Caco-2 (cell line): ENCODE measurements at regions not wholly inside any gene's neighbourhood (a gene's known extent, or its start where the extent isn't known, plus 50 kb on each side); places are given as distances from the start of the nearest gene placed in this dataset.

Source experiments
- BruUV-seq: library from RNA; stranded (reverse); fragments of 400-500 nt; replicated peaks from 2 replicates; lab custom pipeline; 2021; lab: Mats Ljungman, UMichigan
- CTCF ChIA-PET: fragments of 300-600 bp; sonication (Branson Sonifier 250); formaldehyde crosslinking; loops from one replicate; lab custom pipeline; 2022; ENCODE audit warnings: antibody characterized with exemption; lab: Charles Lee
- POLR2A ChIA-PET: fragments of 300-600 bp; sonication (Branson Sonifier 250); formaldehyde crosslinking; loops from one replicate; lab custom pipeline; 2022; ENCODE audit warnings: antibody characterized with exemption; lab: Charles Lee
- DNase-seq, 2 experiments: peaks; one replicate each; pipeline versions ENCODE4 v3.0.0 to v3.0.0-alpha.2; 2020 to 2022
- H3K27me3 ChIP-seq: replicated peaks from 2 replicates; pipeline ENCODE4 v1.6.0; 2011; ENCODE audit warnings: low read length; ENCODE audit not compliant: control insufficient read depth, insufficient read depth
- H3K36me3 ChIP-seq: 2 replicates; pipeline ENCODE4 v1.5.1; 2011; ENCODE audit warnings: low read length; ENCODE audit not compliant: control insufficient read depth, insufficient read depth
- H3K4me1 ChIP-seq: fragments of 250-450 bp; sonication (Bioruptor Pico); 2 replicates; pipeline ENCODE4 v1.5.1; 2020; ENCODE audit warnings: mild to moderate bottlenecking
- H3K4me3 ChIP-seq: 2 replicates; pipeline ENCODE4 v1.5.1; 2011; ENCODE audit warnings: low read depth, mild to moderate bottlenecking, control low read depth, low read length
- H3K9me3 ChIP-seq: fragments of 250-450 bp; sonication (Bioruptor Pico); 2 replicates; pipeline ENCODE4 v1.5.1; 2020; ENCODE audit warnings: mild to moderate bottlenecking, moderate library complexity
- H3K27ac Mint-ChIP-seq: one replicate; pipeline ENCODE4 v1.8.0; 2022; ENCODE audit warnings: mixed read lengths; ENCODE audit not compliant: unreplicated experiment
- H3K27me3 Mint-ChIP-seq: one replicate; pipeline ENCODE4 v1.8.0; 2022; ENCODE audit warnings: mixed read lengths; ENCODE audit not compliant: insufficient read depth, unreplicated experiment
- H3K36me3 Mint-ChIP-seq: one replicate; pipeline ENCODE4 v1.8.0; 2022; ENCODE audit warnings: mild to moderate bottlenecking, mixed read lengths; ENCODE audit not compliant: insufficient read depth, unreplicated experiment
- H3K4me1 Mint-ChIP-seq: one replicate; pipeline ENCODE4 v1.8.0; 2022; ENCODE audit warnings: low read depth, mixed read lengths; ENCODE audit not compliant: unreplicated experiment
- H3K4me3 Mint-ChIP-seq: one replicate; pipeline ENCODE4 v1.8.0; 2022; ENCODE audit warnings: mild to moderate bottlenecking, moderate library complexity, mixed read lengths; ENCODE audit not compliant: unreplicated experiment
- H3K9me3 Mint-ChIP-seq: one replicate; pipeline ENCODE4 v1.8.0; 2022; ENCODE audit warnings: mixed read lengths; ENCODE audit not compliant: unreplicated experiment
- CTCF ChIP-seq, 2 experiments: fragments of 200-600 bp in 1 of 2; IDR thresholded peaks; 1 replicate in 1 of 2; 2 replicates in 1 of 2; pipeline versions ENCODE4 v1.5.1 to v1.8.0; 2011 to 2022; ENCODE audit warnings: antibody characterized with exemption in 1 of 2, control low read depth in 1 of 2, inconsistent platforms in 1 of 2, low read depth in 1 of 2, low read length in 1 of 2, mild to moderate bottlenecking in 1 of 2, moderate library complexity in 1 of 2; ENCODE audit not compliant: insufficient read depth in 1 of 2, severe bottlenecking in 1 of 2, unreplicated experiment in 1 of 2
- intact Hi-C: fragments of 100-400 bp; cut with micrococcal nuclease; formaldehyde crosslinking; loops from one replicate; pipeline ENCODE4 v1.10.0; 2022; ENCODE audit not compliant: unreplicated experiment

- Histone ChIP-seq H3K4me1 (no peaks in the 10 kb centered on the region), H3K27me3 (no peaks in the 10 kb centered on the region), H3K4me3 (no peak overlapping the region), H3K36me3 (no peaks in the 10 kb centered on the region), H3K9me3 (peaks cover 15% of the 10 kb centered on the region)
- ChIA-PET CTCF (no interaction called here), POLR2A (no interaction called here)
- Mint-ChIP-seq H3K27me3 (no peaks in the 10 kb centered on the region), H3K27ac (no peak overlapping the region), H3K4me1 (no peaks in the 10 kb centered on the region), H3K4me3 (no peak overlapping the region), H3K9me3 (peaks cover 29% of the 10 kb centered on the region), H3K36me3 (no peaks in the 10 kb centered on the region)
- no peak for TF ChIP-seq CTCF (IDR thresholded peaks at IDR 0.05; ENCODE audit: insufficient read depth in 1 of 2, low read depth in 1 of 2, low read length in 1 of 2, severe bottlenecking in 1 of 2, unreplicated experiment in 1 of 2)
- no peak for DNase-seq
- BruUV-seq, result no TSS peak
- intact Hi-C loops, result no loop called here
These were observed 102.3 kb downstream of the RND3 start for GRCh38 chr2:150385211-150385610.

- POLR2A ChIA-PET, result no interaction called here
- no peak overlapping the region for H3K4me3 Mint-ChIP-seq
- H3K9me3 Mint-ChIP-seq, result peaks cover 29% of the 10 kb centered on the region
These were observed 103.9 kb downstream of the RND3 start for GRCh38 chr2:150383587-150383986.

DNA sequence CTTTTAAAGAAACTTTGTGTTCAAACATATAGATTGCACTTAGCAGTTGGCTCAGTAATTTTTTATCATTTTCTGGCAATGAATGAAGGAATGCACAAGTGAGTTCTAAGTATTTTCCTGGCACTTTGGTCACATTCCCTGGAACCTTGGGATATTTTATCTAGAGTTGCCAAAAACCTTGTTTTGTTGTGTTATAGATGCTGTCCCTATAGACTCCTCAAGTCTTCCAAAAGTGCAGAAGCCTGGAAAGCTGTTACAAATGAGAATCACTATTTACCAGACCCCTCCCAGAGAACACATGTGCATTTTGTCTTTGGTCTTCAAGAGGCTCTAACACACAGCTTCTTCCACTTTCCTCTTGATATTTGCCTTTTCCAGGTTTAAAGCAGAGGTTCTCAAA, 108.3 kb downstream of the RND3 start:
- Mint-ChIP-seq H3K4me3 (no peak overlapping the region), H3K36me3 (no peaks in the 10 kb centered on the region), H3K9me3 (peaks cover 26% of the 10 kb centered on the region), H3K27ac (no peak overlapping the region), H3K27me3 (no peaks in the 10 kb centered on the region), H3K4me1 (peaks cover 8% of the 10 kb centered on the region)
- ChIA-PET POLR2A (no interaction called here), CTCF (no interaction called here)
- BruUV-seq, result no TSS peak
- TF ChIP-seq CTCF (IDR thresholded peaks at IDR 0.05; ENCODE audit: insufficient read depth in 1 of 2, low read depth in 1 of 2, low read length in 1 of 2, severe bottlenecking in 1 of 2, unreplicated experiment in 1 of 2), result no peak
- DNase-seq, result no peak
- Histone ChIP-seq H3K9me3 (peaks cover 4% of the 10 kb centered on the region; the same call in 1 of the 2 replicates), H3K4me1 (peaks cover 24% of the 10 kb centered on the region), H3K4me3 (no peak overlapping the region), H3K36me3 (no peaks in the 10 kb centered on the region), H3K27me3 (no peaks in the 10 kb centered on the region)
- intact Hi-C loops, result no loop called here

More at GRCh38 chr2:150383587-150383986, 103.9 kb downstream of the RND3 start:
- no peak for DNase-seq
- CTCF ChIA-PET, result no interaction called here
- H3K4me1 ChIP-seq, result no peaks in the 10 kb centered on the region
- no TSS peak for BruUV-seq
- H3K27me3 ChIP-seq, result no peaks in the 10 kb centered on the region
- H3K27ac Mint-ChIP-seq, result no peak overlapping the region
- no peaks in the 10 kb centered on the region for H3K36me3 ChIP-seq
- H3K9me3 ChIP-seq, result peaks cover 15% of the 10 kb centered on the region
- H3K36me3 Mint-ChIP-seq, result no peaks in the 10 kb centered on the region
- no peaks in the 10 kb centered on the region for H3K4me1 Mint-ChIP-seq
- no peaks in the 10 kb centered on the region for H3K27me3 Mint-ChIP-seq
- TF ChIP-seq CTCF (IDR thresholded peaks at IDR 0.05; ENCODE audit: insufficient read depth in 1 of 2, low read depth in 1 of 2, low read length in 1 of 2, severe bottlenecking in 1 of 2, unreplicated experiment in 1 of 2), result no peak
- intact Hi-C loops, result no loop called here
- no peak overlapping the region for H3K4me3 ChIP-seq
